ENCODE measurements at regions not wholly inside any gene's neighbourhood (a gene's known extent, or its start where the extent isn't known, plus 50 kb on each side); places are given as distances from the start of the nearest gene placed in this dataset.

DNA sequence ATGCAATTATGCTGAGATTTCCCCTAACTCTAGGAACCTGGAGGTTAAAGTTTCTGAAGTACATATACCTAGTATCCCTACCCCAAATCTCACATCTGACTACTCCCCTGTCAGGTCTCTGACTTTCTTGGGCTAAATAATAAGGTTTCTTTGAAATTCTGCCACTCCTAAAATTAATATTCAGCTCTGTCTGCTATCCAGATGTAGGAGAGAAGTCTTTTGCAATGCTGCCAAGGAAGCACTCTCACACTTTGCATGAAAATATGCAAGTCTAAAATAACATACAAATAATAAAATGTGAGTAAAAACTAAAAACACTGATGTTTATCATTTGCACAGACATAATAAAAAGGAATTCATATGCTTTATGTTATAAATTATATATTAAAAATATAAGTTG, 196.9 kb upstream of the LRFN5 start:
- no peak for DNase-seq (ENCODE audit: extremely low read depth in 1 of 2, low read depth in 1 of 2)

DNA sequence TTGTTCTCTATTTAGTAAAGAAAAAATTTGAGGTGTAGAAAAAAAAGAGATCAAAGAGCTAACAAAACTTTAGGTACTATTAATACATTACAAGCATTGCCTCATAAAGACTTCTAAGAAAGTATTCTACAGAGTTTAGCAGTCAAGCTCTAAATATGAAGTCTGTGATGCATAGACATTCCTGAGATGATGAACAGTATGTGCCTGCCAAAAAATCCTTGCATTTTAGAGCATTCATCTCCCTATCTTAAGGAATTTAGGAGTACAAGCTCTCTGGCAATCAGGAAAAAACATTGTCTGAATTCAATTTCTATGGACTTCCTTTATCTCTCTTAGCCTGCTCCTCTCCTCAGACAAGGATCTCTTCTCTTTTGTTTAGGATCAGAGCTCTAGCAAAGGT, 202.6 kb upstream of the LRFN5 start:
- no peak for DNase-seq (ENCODE audit: extremely low read depth in 1 of 2, low read depth in 1 of 2)

DNA sequence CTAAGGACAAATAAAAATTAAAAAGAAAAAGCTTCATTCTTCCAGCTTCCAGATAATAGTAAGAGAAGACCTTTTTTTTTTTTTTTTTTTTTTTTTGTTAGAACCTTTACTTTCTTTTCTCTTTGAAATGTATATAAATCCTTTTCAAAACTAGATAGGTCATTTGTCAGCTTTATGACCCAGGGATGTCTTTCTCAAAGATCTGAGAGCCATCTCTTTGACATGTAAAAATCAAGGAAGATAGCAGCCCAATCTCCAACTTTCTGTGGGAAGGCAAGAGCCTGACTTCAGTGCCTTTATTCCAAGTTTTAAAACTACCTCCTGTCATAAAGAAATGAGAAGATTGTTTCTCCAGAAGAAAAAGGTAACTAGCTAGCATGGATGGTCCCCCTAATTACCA, 203.3 kb upstream of the LRFN5 start:
- no peak for DNase-seq (ENCODE audit: extremely low read depth in 1 of 2, low read depth in 1 of 2)

DNA sequence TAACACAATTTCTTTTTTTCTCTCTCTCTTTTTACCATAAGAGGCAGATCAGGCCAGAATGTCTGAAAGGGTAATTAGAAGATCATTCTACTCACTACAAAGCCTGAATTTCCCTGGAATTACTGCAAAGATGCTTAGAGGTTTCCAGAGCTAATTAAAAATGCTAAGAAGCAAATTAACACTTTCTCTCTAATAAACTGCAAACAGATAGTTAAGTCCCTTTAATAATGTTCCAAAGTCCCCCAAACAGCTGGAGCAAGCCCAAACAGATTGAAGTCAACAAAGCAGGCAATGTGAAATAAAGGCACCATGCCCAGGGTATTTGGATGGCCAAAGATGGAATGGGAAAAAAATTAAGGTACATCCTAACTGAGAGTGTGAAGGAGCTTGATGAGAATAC, 208.8 kb upstream of the LRFN5 start:
- DNase-seq (ENCODE audit: extremely low read depth in 1 of 2, low read depth in 1 of 2): no peak

DNA sequence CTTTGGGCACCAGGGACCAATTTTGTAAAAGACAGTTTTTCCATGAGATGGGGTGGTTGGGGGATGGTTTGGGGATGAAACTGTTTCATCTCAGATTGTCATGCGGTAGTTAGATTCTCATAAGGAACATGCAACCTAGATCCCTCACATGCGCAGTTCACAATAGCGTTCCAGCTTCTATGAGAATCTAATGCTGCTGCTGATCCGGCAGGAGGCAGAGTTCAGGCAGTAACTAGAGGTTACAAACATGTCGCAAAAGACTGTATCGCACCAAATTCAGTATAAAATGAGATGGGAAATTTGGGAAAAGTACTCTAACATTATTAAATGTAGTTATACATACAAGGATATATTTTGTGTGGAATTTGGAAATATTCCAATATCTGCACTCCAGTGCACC, 213.2 kb upstream of the LRFN5 start:
- no peak for DNase-seq (ENCODE audit: extremely low read depth in 1 of 2, low read depth in 1 of 2)

DNA sequence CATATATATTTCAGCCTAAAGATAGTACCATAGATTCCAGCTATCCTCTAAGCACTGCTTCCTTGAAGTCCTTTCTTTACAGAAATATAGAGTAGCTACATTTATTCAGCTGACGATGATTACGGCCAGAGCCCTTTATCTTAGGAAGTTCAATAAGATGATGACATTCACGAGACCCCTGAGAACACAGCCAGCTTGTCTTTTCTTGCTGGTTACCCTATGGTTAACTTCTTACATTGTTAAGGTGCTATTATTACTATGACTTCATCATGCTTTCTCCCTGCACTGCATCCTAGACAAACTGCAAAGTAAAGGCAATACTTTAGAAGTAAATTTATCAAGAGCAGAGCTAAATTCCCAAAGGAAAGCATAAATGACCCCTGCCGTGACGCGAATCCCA, 214.4 kb upstream of the LRFN5 start:
- DNase-seq (ENCODE audit: extremely low read depth in 1 of 2, low read depth in 1 of 2): no peak

DNA sequence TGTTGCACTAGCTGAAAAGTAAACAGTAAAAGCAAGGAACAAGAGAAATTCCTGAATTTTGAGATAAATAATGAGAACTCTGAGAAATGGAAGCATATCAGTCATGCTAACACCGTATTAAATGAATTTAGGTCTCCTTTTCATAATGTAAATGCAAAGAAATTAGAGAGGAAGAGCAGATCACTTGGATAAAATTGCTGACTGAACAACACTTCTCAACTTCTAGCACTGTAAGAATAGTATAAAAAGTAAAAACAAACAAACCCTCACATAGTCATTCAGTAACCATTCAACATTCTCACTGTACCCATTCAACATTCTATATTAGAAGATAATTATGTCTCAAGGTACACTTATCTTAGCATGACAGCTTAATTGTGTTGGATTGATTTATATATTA, 217.3 kb upstream of the LRFN5 start:
- no peak for DNase-seq (ENCODE audit: extremely low read depth in 1 of 2, low read depth in 1 of 2)

DNA sequence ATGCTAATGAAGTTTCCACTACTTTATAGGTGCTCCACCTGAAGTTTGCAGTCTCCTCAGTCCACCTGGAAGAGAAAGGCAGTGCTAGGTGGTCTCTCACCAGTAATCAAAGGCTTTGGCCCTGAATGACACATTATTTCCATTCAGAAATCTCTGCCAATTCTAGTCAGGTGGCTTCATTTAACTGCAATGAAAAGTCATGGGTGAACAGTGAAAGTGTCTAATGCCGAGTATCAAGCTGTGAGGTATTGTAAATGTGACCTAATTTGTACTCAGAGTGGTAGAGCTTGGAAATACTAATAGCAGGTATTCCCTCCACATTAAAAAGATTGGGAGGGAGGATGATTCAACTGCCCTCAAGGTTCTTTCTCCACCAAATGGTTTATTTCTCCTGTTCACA, 220.9 kb upstream of the LRFN5 start:
- DNase-seq (ENCODE audit: extremely low read depth in 1 of 2, low read depth in 1 of 2): no peak

DNA sequence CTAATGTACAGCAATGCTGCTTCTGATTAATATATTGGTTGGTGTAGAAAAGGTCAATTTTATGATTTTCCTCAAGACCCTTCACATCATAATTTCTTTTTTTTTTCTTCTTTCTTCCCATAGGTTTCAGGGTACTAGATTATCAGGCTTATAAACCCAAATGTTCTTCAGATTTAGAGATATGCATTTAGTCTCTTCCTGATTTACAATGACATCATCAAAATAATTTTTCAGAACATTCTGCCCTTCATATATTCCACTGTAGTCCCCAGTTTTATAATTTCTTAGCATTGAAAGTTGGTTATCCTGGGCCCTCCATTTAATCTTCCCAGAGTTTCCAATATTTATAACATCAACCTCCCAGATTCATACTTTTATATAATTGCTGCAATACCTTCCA, 226.7 kb upstream of the LRFN5 start:
- no peak for DNase-seq (ENCODE audit: extremely low read depth in 1 of 2, low read depth in 1 of 2)

DNA sequence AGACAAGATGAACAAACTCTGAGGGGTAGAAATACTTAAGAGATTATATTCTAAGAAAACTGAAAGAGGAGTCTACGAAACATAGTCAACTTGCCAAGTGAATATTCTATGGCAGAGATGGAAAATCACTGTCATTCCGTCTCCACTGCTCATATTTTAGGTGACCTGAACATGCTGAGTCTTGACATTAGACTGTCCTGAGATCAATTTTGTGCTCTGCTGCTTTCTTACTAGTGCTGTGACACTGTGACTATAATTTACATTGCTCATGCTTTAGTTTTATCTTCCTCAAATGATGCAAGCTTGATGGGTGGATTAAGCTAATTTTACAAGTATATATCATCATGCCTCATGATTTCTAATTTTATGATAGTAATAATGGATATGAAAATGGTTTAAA, 228.2 kb upstream of the LRFN5 start:
- DNase-seq (ENCODE audit: extremely low read depth in 1 of 2, low read depth in 1 of 2): no peak

DNA sequence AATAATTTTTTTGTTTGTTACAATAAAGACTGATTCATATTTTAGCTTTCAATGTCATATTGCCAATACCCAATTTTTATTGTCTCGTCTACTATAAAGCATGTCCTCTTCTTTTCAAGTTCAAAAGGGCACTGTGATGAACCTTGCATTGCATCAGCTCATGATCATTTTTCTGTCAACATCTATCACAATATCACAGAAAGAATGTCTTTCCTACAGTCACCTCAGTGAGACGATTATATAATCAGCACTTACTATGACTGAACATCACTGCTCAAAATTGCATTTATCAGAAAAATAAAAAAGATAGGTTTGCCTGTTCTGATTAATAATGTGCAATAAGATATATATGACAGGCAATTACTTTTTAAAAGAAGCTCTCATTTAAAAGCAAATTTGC, 228.7 kb upstream of the LRFN5 start:
- no peak for DNase-seq (ENCODE audit: extremely low read depth in 1 of 2, low read depth in 1 of 2)

DNA sequence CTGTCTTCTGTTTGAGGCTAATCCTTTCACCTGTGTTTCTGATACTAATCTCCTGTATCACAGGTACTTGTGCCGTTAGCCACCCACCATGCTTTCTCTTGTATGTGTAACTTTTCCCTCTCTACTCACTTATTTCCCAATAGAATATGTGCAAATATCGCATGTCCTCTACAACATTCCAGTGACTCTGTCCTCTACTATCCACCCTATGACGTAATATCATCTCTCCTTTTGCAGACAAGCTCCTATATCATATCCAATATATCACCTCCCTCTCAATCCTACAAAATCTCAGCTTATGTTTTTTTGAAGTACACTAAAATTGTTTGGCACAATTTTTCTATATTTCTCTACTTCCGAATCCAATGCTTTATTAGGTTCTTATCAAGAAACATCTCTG, 232.6 kb upstream of the LRFN5 start:
- no peak for DNase-seq (ENCODE audit: extremely low read depth in 1 of 2, low read depth in 1 of 2)

DNA sequence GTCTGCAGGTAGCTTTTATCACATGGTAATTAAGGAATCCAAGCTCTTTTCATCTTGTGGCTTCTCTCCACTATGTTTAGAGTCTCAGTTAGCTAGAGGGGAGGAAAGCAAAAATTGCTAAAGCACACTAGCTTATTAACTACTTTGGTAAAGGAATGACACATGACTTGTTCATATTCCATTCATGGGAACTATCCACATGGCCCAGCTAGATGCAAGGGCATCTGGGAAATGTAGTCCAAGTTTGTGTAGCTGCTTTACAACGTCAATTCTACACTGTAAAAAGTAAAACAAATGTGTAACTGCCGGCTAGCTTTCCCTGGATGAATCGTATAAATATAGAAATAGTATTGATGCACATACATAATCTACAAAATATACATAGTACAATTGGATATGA, 244.5 kb upstream of the LRFN5 start:
- no peak for DNase-seq (ENCODE audit: extremely low read depth in 1 of 2, low read depth in 1 of 2)

DNA sequence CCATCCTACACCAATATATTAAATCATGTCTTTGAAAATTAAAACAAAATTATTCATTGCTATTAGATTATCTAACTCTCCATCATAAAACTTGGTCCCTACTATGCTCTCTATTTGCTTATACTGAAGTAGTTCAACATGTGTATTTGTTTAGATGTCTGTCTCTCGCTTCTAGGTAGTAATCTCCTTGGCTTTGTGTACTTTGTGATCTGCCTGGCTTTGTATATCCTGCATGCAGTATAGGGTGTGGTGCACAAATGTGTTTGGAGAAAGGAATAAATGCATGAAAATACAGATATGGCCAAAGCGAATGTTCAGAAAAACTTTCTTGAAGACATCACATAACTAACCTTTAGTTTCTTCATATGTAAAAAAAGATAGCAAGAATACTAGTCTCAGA, 246.6 kb upstream of the LRFN5 start:
- no peak for DNase-seq (ENCODE audit: extremely low read depth in 1 of 2, low read depth in 1 of 2)

DNA sequence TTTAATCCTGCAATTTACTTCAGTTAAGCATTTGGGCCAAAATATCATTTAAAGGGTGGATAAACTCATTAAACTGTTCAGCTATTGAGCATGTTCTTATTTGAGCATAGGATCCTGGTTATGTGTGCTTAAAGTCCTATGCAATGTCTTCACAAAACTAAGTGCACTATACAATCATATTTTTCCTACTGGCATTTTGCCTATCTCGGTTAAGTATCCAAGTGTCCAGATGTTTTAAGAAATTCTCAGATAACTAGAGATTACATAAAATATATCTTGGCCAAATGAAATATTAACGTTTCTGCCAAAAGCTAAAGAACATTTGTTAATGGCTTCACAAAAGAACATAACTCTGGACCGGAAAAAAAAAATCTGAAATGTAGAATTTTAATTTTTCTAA, 250.8 kb upstream of the LRFN5 start:
- no peak for DNase-seq (ENCODE audit: extremely low read depth in 1 of 2, low read depth in 1 of 2)

DNA sequence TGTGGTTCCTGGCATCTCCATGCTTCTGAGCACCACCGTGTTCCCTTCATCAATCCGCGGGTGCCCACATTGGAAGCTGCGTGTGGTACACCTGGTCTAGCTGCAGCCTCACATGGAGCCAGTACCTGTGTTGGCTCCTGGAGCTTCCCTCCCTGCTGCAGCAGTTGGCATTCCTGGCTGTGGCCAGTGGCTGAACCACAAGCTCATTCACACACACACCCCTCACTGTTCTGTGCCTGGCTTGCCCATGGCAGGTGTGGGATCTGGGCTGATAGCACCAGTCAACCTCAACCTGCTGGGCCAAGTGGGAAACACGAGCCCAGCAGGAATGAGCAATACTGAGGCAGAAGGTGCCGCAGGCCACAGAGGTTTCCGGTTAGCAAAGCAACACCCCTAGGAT, 256.2 kb upstream of the LRFN5 start:
- no peak for DNase-seq (ENCODE audit: extremely low read depth in 1 of 2, low read depth in 1 of 2)

DNA sequence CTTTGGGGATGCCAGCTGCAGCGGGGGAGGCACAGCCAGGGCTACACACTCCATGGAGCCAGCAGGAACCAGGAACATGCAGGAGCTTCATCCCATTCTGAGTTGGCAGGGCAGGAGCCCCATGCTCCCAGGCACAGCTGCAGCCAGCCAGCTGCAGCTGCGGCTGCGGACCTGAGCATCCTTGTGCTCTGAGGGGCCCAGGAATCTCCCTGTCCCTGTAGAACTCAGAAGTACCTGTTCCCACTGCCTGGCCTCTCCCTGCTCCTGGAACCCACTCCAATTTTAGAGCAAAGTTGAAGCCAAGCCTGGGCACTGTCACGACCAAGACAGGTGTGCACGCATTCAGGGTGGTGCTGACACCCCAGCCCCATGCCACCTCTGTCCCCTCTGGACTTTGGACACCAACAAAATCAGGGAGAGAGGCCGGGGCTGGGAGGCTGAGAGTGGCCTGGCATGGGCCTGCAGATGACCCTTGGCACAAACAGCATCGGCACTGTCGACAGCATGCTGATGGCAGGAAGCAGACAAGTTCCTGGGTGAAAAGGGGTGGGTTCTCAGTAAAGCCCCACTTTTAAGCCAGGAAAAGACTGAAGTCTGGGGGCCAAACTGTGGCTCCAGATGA, 257.3 kb upstream of the LRFN5 start:
- DNase-seq (ENCODE audit: extremely low read depth in 1 of 2, low read depth in 1 of 2): no peak

DNA sequence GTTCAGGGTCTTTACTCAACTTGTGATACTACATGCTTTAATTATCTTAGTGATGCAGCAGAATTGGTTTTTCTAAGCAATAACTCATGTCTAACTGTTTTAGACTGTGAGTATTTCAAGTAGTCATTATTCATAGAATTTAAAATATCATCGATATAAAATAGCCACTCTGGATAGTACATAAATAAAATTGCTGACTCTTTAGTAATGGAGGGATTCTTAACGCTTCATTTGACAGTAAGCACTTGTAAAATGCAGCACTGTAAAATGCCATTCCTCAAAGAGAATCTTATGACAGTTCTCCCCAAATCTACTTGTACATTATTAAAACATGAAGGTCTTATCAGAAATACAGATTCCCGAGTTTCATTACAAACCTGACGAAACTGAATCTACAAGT, 262.8 kb upstream of the LRFN5 start:
- no peak for DNase-seq (ENCODE audit: extremely low read depth in 1 of 2, low read depth in 1 of 2)

DNA sequence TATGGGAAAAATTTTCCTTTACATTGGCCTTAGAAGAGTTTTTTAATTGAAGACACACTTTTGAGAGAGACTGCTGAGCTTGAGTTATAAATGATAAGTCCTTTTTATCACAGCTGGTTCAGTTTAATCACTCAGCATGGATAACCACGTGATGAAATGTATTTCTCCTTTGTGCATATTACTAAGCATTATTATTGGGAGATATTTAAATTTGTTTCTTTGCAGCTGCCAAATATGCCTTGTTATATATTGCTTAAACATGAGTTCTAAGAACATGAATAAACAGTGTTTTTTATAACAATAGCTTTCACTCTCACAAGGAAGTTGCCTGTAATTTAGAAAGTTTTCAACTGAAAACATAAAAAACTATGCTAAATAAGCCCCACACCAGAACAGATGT, 293.5 kb upstream of the LRFN5 start:
- DNase-seq (ENCODE audit: extremely low read depth in 1 of 2, low read depth in 1 of 2): no peak

DNA sequence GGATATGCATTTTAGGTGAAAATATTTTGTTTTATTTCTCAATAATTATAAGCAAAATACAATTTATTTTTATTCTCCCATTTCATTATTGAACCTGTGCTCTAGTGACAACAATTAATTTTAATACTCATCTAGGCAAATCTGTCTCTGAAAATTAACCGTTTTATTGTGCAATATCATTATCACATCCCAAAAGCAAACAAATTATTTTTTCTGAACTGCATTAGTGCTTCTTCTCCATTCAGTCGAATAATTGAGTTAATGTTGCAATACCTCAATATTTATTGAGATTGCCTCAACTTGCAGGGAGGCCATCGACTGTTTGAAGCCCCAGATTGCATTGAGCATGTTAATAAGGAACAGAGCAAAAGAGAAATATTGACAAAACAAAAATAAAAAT, 303.2 kb upstream of the LRFN5 start:
- no peak for DNase-seq (ENCODE audit: extremely low read depth in 1 of 2, low read depth in 1 of 2)

DNA sequence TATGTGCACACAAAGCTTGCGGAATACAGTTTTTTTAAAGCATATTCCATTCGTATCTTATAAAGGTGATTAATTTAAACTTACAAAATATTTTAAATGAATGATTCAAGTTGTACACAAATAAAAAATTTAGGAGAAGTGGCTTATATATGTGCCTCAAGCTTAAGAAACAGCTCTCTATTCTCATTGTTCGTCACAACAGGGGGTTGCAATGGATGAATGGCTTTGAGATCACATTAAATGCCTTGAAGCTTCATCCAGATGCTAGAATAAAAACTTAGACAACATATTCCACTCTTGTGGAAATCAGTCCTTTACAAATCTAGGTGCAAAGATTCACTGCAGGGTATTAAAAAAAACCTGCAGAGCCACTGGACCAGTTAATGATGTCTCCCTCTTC, 303.9 kb upstream of the LRFN5 start:
- no peak for DNase-seq (ENCODE audit: extremely low read depth in 1 of 2, low read depth in 1 of 2)

DNA sequence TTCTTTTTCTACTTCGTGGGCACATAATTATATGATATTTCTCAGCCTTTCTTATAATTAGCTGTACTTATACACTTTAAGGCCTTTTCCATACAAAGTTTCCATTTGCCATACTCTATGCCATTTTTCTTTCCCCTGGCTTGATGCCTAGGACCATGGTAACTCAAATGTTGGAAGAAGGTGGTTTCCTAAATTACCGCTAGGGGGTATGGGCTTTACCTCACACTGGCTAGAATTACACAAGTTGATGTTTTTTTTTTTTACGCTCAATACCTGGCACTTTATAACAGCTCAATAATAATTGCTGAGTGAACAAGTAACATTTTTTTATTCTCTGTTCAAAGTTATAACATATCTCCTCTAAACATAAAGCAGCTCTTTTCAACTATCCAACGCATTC, 306.8 kb upstream of the LRFN5 start:
- DNase-seq (ENCODE audit: extremely low read depth in 1 of 2, low read depth in 1 of 2): no peak

DNA sequence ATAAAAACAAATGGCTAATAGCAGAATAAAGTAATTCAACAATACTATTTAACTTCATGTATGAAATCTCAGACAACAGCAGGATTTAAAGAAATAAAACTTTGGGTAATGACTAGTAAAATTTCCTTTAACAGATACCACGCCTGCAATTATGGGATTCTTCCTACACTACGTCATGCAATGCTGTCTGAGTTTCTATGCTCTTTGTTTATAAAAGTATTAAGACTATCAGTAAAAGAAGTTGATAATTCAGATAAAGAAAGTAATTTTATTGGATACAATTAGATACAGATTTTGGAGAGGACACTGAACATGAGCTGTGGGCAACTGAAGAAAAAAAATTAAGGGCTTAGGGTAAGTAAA, 308.4 kb upstream of the LRFN5 start:
- DNase-seq (ENCODE audit: extremely low read depth in 1 of 2, low read depth in 1 of 2): no peak
